ENCODE measurements at regions not wholly inside any gene's neighbourhood (a gene's known extent, or its start where the extent isn't known, plus 50 kb on each side); places are given as distances from the start of the nearest gene placed in this dataset.

DNA sequence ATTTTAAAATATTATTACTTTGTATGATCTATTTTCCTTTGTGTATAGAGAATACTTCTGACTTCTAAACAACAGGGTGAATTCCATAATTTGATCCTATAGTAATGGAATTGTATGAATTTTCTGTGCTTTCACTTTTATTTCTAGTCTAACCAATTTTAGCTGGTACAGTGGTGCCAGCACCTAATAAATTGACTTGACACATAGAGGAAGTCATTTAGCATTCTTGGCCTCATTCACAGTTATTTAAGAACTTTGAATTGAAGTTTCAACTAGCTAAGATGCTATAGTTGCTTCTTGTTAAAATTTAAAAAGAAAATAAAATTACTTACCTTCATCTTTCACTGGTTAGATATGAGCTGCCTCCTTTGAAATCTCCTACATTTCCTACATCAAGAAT is 220.4 kb downstream of the CPS1 start:
- TF ChIP-seq EZH2 (IDR thresholded peaks at IDR 0.05) (no peak), POLR2AphosphoS5 (IDR thresholded peaks at IDR 0.05; ENCODE audit: borderline replicate concordance, low read depth, low read length) (no peak), FOXP2 (optimal IDR thresholded peaks at IDR 0.05; ENCODE audit: control extremely low read depth, extremely low read length, insufficient read depth) (no peak)
